Activated CD4-positive, alpha-beta T cell treated with anti-CD3 and anti-CD28 coated beads for 48 hours (primary cell): ENCODE measurements at regions not wholly inside any gene's neighbourhood (a gene's known extent, or its start where the extent isn't known, plus 50 kb on each side); places are given as distances from the start of the nearest gene placed in this dataset.

ENCODE experiments used
- DNase-seq: peaks from one replicate; pipeline ENCODE4 v3.0.0-alpha.2; 2020

GRCh38 chr10:106175760-106176377 lies 988.6 kb downstream of the SORCS1 start:
- DNase-seq, result no peak

- no peak for DNase-seq
Measured at GRCh38 chr10:106173838-106174237, 990.7 kb downstream of the SORCS1 start.

- no peak for DNase-seq
Measured at GRCh38 chr10:106169241-106169640, 995.3 kb downstream of the SORCS1 start.

GRCh38 chr10:106167946-106168345 lies 996.6 kb downstream of the SORCS1 start:
- no peak for DNase-seq

GRCh38 chr10:106158241-106158640 lies 1006.3 kb downstream of the SORCS1 start:
- no peak for DNase-seq

- DNase-seq, result no peak
Measured at GRCh38 chr10:106147021-106147420, 1017.5 kb downstream of the SORCS1 start.

GRCh38 chr10:106139915-106140314 lies 1024.6 kb downstream of the SORCS1 start:
- no peak for DNase-seq

GRCh38 chr10:106136175-106136574 lies 1028.3 kb downstream of the SORCS1 start:
- DNase-seq, result no peak

- DNase-seq, result no peak
Measured at GRCh38 chr10:106134326-106135000, 1030.0 kb downstream of the SORCS1 start.

- no peak for DNase-seq
Measured at GRCh38 chr10:106133451-106133850, 1031.1 kb downstream of the SORCS1 start.

GRCh38 chr10:106132956-106133355 lies 1031.5 kb downstream of the SORCS1 start:
- DNase-seq, result no peak

GRCh38 chr10:106114656-106115186 lies 1049.8 kb downstream of the SORCS1 start:
- DNase-seq, result no peak

GRCh38 chr10:106111246-106111645 lies 1053.3 kb downstream of the SORCS1 start:
- DNase-seq, result no peak

GRCh38 chr10:106107706-106108105 lies 1056.8 kb downstream of the SORCS1 start:
- no peak for DNase-seq

- DNase-seq, result no peak
Measured at GRCh38 chr10:106106114-106106513, 1058.4 kb downstream of the SORCS1 start.

- DNase-seq, result no peak
Measured at GRCh38 chr10:106089855-106090254, 1074.7 kb downstream of the SORCS1 start.

GRCh38 chr10:106086391-106086790 lies 1078.1 kb downstream of the SORCS1 start:
- DNase-seq, result no peak

- DNase-seq, result no peak
Measured at GRCh38 chr10:106083572-106083971, 1080.9 kb downstream of the SORCS1 start.

- DNase-seq, result no peak
Measured at GRCh38 chr10:106082865-106083264, 1081.6 kb downstream of the SORCS1 start.

- no peak for DNase-seq
Measured at GRCh38 chr10:106078895-106079576, 1085.5 kb downstream of the SORCS1 start.

GRCh38 chr10:106076496-106076895 lies 1088.0 kb downstream of the SORCS1 start:
- no peak for DNase-seq

GRCh38 chr10:106053061-106053460 lies 1111.4 kb downstream of the SORCS1 start:
- no peak for DNase-seq

GRCh38 chr10:106044503-106044902 lies 1120.0 kb downstream of the SORCS1 start:
- no peak for DNase-seq

- DNase-seq, result no peak
Measured at GRCh38 chr10:106043863-106044262, 1120.6 kb downstream of the SORCS1 start.
